GM19351 (cell line): ENCODE measurements at regions not wholly inside any gene's neighbourhood (a gene's known extent, or its start where the extent isn't known, plus 50 kb on each side); places are given as distances from the start of the nearest gene placed in this dataset.
"Not testable (repeated sequence)": the region's sequence is repeated elsewhere in the genome, so short reads cannot be mapped to it uniquely, and the experiment has no call there.

Source experiments
- ATAC-seq: cut with Tn5 transposase; IDR thresholded peaks from one replicate; pipeline ENCODE4 v1.9.1; 2021; ENCODE audit warnings: mild to moderate bottlenecking, moderate library complexity; ENCODE audit not compliant: unreplicated experiment

GRCh38 chr2:220703279-220703678 is 868.8 kb downstream of the EPHA4 start:
- ATAC-seq: no peak

GRCh38 chr2:220704081-220704480 is 868.0 kb downstream of the EPHA4 start:
- ATAC-seq: no peak

GRCh38 chr2:220704810-220705209 is 867.3 kb downstream of the EPHA4 start:
- no peak for ATAC-seq

GRCh38 chr2:220705678-220706077 is 866.4 kb downstream of the EPHA4 start:
- ATAC-seq: no peak

GRCh38 chr2:220707261-220707660 is 864.8 kb downstream of the EPHA4 start:
- ATAC-seq: no peak

- ATAC-seq: no peak
Measured at GRCh38 chr2:220708366-220708765, 863.7 kb downstream of the EPHA4 start.

- ATAC-seq: no peak
Measured at GRCh38 chr2:220717283-220717682, 854.8 kb downstream of the EPHA4 start.

- no peak for ATAC-seq
Measured at GRCh38 chr2:220736778-220737177, 835.3 kb downstream of the EPHA4 start.

GRCh38 chr2:220743203-220743602 is 828.9 kb downstream of the EPHA4 start:
- ATAC-seq: no peak

GRCh38 chr2:220744861-220745260 is 827.2 kb downstream of the EPHA4 start:
- no peak for ATAC-seq

GRCh38 chr2:220745682-220746081 is 826.4 kb downstream of the EPHA4 start:
- ATAC-seq: no peak

- no peak for ATAC-seq
Measured at GRCh38 chr2:220747736-220748135, 824.4 kb downstream of the EPHA4 start.

GRCh38 chr2:220748875-220749479 is 823.1 kb downstream of the EPHA4 start:
- ATAC-seq: no peak

GRCh38 chr2:220753486-220753885 is 818.6 kb downstream of the EPHA4 start:
- ATAC-seq: no peak

GRCh38 chr2:220756653-220757052 is 815.5 kb downstream of the EPHA4 start:
- ATAC-seq: no peak

- ATAC-seq: not testable (repeated sequence)
Measured at GRCh38 chr2:220758376-220758775, 813.7 kb downstream of the EPHA4 start.

- no peak for ATAC-seq
Measured at GRCh38 chr2:220764171-220764570, 807.9 kb downstream of the EPHA4 start.

- no peak for ATAC-seq
Measured at GRCh38 chr2:220767591-220768255, 804.4 kb downstream of the EPHA4 start.

GRCh38 chr2:220775856-220776488 is 796.1 kb downstream of the EPHA4 start:
- ATAC-seq: no peak

GRCh38 chr2:220779076-220779475 is 793.0 kb downstream of the EPHA4 start:
- ATAC-seq: not testable (repeated sequence)

- ATAC-seq: no peak
Measured at GRCh38 chr2:220779511-220779910, 792.6 kb downstream of the EPHA4 start.

- ATAC-seq: no peak
Measured at GRCh38 chr2:220779931-220780330, 792.2 kb downstream of the EPHA4 start.
